Neutrophil (primary cell): ENCODE measurements at regions not wholly inside any gene's neighbourhood (a gene's known extent, or its start where the extent isn't known, plus 50 kb on each side); places are given as distances from the start of the nearest gene placed in this dataset.

Source experiments
- H3K27ac ChIP-seq: fragments of 200-600 bp; sonication (generic); 2 replicates; pipeline ENCODE4 v1.5.1; 2016; ENCODE audit warnings: mild to moderate bottlenecking, moderate library complexity
- H3K27me3 ChIP-seq: fragments of 200-600 bp; sonication (generic); 2 replicates; pipeline ENCODE4 v1.6.0; 2016; ENCODE audit warnings: mild to moderate bottlenecking
- H3K36me3 ChIP-seq: fragments of 200-600 bp; sonication (generic); 2 replicates; pipeline ENCODE4 v1.5.1; 2017
- H3K4me1 ChIP-seq, 2 experiments: fragments of 200-600 bp in 1 of 2; sonication (generic) in 1 of 2; 1 replicate in 1 of 2; 2 replicates in 1 of 2; pipeline versions ENCODE4 v1.5.1 to v1.6.1; 2013 to 2016; ENCODE audit warnings: low read depth in 1 of 2, low read length in 1 of 2, mild to moderate bottlenecking in 1 of 2, moderate library complexity in 1 of 2; ENCODE audit not compliant: control insufficient read depth in 1 of 2, insufficient read depth in 1 of 2
- H3K4me3 ChIP-seq, 2 experiments: fragments of 200-600 bp in 1 of 2; sonication (generic) in 1 of 2; 1 replicate in 1 of 2; 2 replicates in 1 of 2; pipeline ENCODE4 v1.5.1; 2013 to 2016; ENCODE audit warnings: low read depth in 1 of 2, low read length in 1 of 2, mild to moderate bottlenecking in 1 of 2, moderate library complexity in 1 of 2
- H3K9me3 ChIP-seq: fragments of 200-600 bp; sonication (generic); 2 replicates; pipeline ENCODE4 v1.5.1; 2016
- TF ChIP-seq, protein P1 (sequence below): fragments of 200-600 bp; sonication (generic); IDR thresholded peaks from 2 replicates; pipeline ENCODE4 v1.5.1; 2016; ENCODE audit warnings: antibody characterized with exemption

GRCh38 chr6:11430036-11430435 is 107.5 kb upstream of the TMEM170B start:
- TF ChIP-seq, protein P1, sequence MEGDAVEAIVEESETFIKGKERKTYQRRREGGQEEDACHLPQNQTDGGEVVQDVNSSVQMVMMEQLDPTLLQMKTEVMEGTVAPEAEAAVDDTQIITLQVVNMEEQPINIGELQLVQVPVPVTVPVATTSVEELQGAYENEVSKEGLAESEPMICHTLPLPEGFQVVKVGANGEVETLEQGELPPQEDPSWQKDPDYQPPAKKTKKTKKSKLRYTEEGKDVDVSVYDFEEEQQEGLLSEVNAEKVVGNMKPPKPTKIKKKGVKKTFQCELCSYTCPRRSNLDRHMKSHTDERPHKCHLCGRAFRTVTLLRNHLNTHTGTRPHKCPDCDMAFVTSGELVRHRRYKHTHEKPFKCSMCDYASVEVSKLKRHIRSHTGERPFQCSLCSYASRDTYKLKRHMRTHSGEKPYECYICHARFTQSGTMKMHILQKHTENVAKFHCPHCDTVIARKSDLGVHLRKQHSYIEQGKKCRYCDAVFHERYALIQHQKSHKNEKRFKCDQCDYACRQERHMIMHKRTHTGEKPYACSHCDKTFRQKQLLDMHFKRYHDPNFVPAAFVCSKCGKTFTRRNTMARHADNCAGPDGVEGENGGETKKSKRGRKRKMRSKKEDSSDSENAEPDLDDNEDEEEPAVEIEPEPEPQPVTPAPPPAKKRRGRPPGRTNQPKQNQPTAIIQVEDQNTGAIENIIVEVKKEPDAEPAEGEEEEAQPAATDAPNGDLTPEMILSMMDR: no peak
- H3K27me3 ChIP-seq: no peaks in the 10 kb centered on the region
- H3K4me1 ChIP-seq: peaks cover 4% of the 10 kb centered on the region in 2 experiments

DNA sequence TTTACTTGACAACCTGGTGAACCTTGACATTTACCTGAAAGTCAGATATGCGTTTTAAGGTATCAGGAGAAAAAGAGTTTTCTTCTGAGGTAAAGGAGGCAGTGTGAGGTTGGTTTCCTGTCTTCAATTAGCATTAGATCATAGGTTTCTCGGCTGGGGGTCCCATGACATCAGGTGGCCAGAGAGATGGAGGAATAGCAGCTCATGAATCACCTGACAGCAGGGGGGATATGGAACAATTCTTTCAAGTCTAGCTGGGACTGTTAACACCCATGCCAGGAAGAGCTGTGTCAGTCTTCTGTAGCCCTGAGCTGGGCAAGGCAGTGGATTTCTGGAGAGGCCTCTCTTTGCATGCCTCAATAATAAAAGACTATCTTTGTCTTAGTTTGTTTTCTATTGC is 108.0 kb upstream of the TMEM170B start:
- no peaks in the 10 kb centered on the region for H3K36me3 ChIP-seq
- H3K4me3 ChIP-seq: no peak overlapping the region
- H3K4me1 ChIP-seq: no peaks in the 10 kb centered on the region
- no peaks in the 10 kb centered on the region for H3K9me3 ChIP-seq
- no peak overlapping the region for H3K27ac ChIP-seq
- TF ChIP-seq, protein P1: no peak
- H3K27me3 ChIP-seq: no peaks in the 10 kb centered on the region

More at GRCh38 chr6:11430036-11430435, 107.5 kb upstream of the TMEM170B start:
- Histone ChIP-seq H3K36me3 (no peaks in the 10 kb centered on the region), H3K4me3 (no peak overlapping the region), H3K27ac (no peak overlapping the region), H3K9me3 (no peaks in the 10 kb centered on the region)

GRCh38 chr6:11428895-11429294 is 108.7 kb upstream of the TMEM170B start:
- no peak overlapping the region for H3K4me3 ChIP-seq
- H3K27ac ChIP-seq: peak overlapping the region; percentile 17
- no peaks in the 10 kb centered on the region for H3K27me3 ChIP-seq
- H3K4me1 ChIP-seq: no peaks in the 10 kb centered on the region
- TF ChIP-seq, protein P1: no peak
- H3K9me3 ChIP-seq: no peaks in the 10 kb centered on the region
- H3K36me3 ChIP-seq: no peaks in the 10 kb centered on the region

GRCh38 chr6:11428371-11428770 is 109.2 kb upstream of the TMEM170B start:
- Histone ChIP-seq H3K4me1 (no peaks in the 10 kb centered on the region), H3K27ac (peak overlapping the region; percentile 17)

DNA sequence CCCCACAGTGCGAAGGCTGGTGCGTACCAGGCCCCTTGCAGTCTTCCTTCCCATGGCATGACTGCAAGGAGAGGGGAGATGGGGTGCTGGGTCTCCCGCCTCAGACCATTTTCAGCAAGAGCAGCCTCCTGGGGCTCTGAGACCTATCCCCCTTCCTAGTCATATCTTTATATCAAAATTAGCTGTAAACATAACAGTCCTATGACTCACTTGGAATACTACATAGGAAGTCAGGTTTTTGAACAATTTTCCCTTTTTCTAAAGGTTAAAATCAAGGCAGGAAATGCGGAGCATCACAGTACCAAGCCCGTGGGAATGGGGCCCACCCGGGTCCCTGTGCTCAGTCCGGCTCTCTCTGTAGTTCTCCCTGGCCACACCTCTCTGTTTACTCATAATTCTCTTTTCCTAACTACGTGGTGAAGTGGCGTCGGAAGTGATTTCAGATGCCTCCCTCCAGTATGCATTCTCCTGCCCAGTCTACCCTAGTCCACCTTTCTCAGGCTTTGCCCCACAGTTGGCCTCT is 109.8 kb upstream of the TMEM170B start:
- TF ChIP-seq, protein P1: no peak
- H3K27me3 ChIP-seq: no peaks in the 10 kb centered on the region
- H3K4me1 ChIP-seq: no peaks in the 10 kb centered on the region
- H3K9me3 ChIP-seq: no peaks in the 10 kb centered on the region
- H3K4me3 ChIP-seq: no peak overlapping the region
- no peak overlapping the region for H3K27ac ChIP-seq
- H3K36me3 ChIP-seq: no peaks in the 10 kb centered on the region

More at GRCh38 chr6:11428371-11428770, 109.2 kb upstream of the TMEM170B start:
- TF ChIP-seq, protein P1: no peak
- Histone ChIP-seq H3K4me3 (no peak overlapping the region), H3K27me3 (no peaks in the 10 kb centered on the region), H3K9me3 (no peaks in the 10 kb centered on the region), H3K36me3 (no peaks in the 10 kb centered on the region)
